Ectodermal cell (in vitro differentiated cells): ENCODE measurements at regions not wholly inside any gene's neighbourhood (a gene's known extent, or its start where the extent isn't known, plus 50 kb on each side); places are given as distances from the start of the nearest gene placed in this dataset.

Source experiments
- H3K27ac ChIP-seq: 2 replicates; pipeline ENCODE4 v1.7.0; 2013; ENCODE audit warnings: mild to moderate bottlenecking, low read depth, low read length; ENCODE audit not compliant: insufficient read depth, poor library complexity, severe bottlenecking
- H3K27me3 ChIP-seq: 2 replicates; pipeline ENCODE4 v1.7.0; 2013; ENCODE audit warnings: mild to moderate bottlenecking, low read length; ENCODE audit not compliant: insufficient read depth, control insufficient read depth, poor library complexity, severe bottlenecking
- H3K36me3 ChIP-seq: one replicate; pipeline ENCODE4 v1.7.0; 2013; ENCODE audit warnings: low read length; ENCODE audit not compliant: control insufficient read depth, insufficient read depth
- H3K4me1 ChIP-seq: one replicate; pipeline ENCODE4 v1.7.0; 2013; ENCODE audit warnings: low read length; ENCODE audit not compliant: control insufficient read depth, insufficient read depth
- H3K4me3 ChIP-seq: 2 replicates; pipeline ENCODE4 v1.7.0; 2013; ENCODE audit warnings: low read depth, low read length, control low read depth; ENCODE audit not compliant: insufficient read depth
- H3K9me3 ChIP-seq: 2 replicates; pipeline ENCODE4 v1.7.0; 2013; ENCODE audit warnings: mild to moderate bottlenecking, low read length, moderate library complexity; ENCODE audit not compliant: control insufficient read depth
- WGBS, 2 experiments: methylation state at CpG; one replicate each; pipeline ENCODE4 v1.1.7; 2013; ENCODE audit warnings: missing lambda C conversion rate in 2 of 2; 5-methylcytosine and 5-hydroxymethylcytosine counted together

DNA sequence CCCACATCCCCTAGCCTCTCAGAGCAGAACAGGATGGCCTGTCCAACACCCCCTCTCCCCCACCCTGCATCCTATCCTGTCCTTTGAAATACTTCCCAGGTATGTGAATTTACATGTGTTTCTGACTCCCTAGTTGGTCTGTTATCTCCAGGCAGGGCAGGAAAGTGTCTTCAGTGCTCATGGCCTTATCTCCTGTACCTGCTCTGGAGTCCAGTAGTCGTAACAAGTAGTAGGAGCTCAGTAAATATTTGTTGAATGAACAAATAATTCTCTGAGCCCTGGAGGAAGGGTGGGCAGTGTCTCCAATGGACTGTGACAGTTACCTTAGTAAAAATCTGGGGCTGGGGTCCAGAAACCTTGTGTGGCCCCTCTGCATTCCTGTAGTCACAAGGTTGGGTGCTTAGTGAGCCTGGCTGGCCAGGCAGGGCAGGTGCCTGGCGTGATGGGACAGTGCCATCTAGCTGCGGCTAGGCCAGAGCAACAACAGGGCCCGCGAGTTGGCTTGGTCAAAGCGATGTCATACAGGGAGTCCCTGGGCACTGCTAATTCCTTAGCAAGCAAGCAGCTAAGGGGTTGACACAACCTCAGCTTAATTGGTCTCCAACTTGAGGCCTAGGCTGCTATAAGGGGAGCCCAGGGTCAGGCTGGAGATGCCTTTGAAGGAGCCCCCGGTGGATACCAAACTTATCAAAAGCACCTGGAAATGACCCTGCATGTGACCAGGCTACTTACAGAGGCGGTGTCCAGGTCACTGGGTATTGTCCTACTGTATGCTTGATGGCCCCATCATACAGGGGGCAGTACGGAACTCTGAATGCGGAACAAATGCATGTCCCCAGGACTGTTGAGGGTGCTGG is 89.0 kb upstream of the PPM1J start:
- WGBS, 2 experiments, result 40% methylated on average over 10 of the region's 10 CpGs
- Histone ChIP-seq H3K36me3 (no peaks in the 10 kb centered on the region), H3K4me1 (peaks cover 6% of the 10 kb centered on the region), H3K4me3 (no peak overlapping the region), H3K27ac (no peak overlapping the region), H3K9me3 (no peaks in the 10 kb centered on the region), H3K27me3 (no peaks in the 10 kb centered on the region)

- no peaks in the 10 kb centered on the region for H3K9me3 ChIP-seq
- H3K27ac ChIP-seq, result no peak overlapping the region
- H3K27me3 ChIP-seq, result no peaks in the 10 kb centered on the region
- H3K4me1 ChIP-seq, result no peaks in the 10 kb centered on the region
- no peak overlapping the region for H3K4me3 ChIP-seq
- 89 to 97% methylated on average over 1 to 2 of the region's 2 CpGs for WGBS, 2 experiments
- no peaks in the 10 kb centered on the region for H3K36me3 ChIP-seq
These were observed 85.2 kb upstream of the PPM1J start for GRCh38 chr1:112800289-112800688.

- Histone ChIP-seq H3K27me3 (no peaks in the 10 kb centered on the region), H3K36me3 (no peaks in the 10 kb centered on the region), H3K27ac (no peak overlapping the region), H3K4me1 (no peaks in the 10 kb centered on the region), H3K9me3 (no peaks in the 10 kb centered on the region), H3K4me3 (no peak overlapping the region)
- 78 to 82% methylated on average over 3 of the region's 3 CpGs for WGBS, 2 experiments
These were observed 83.2 kb upstream of the PPM1J start for GRCh38 chr1:112798292-112798691.

DNA sequence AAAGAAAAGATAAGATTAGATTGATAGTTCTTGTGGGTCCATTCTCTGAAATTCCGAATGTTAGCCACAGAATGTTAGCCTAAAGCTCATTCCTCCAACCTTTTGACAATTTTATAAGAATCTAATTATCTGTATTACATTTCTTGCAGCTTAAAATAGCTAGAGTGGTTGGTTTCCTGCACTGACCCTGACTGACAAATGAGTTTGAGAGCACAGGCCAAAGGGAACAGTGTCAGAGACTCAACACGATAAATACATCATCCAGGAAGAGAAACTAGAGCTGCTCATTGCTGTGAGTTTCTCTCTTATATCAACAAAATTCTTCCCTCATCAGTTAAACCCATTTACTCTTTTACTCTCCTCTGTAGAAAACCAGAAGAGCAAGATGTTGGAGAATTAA is 82.1 kb upstream of the PPM1J start:
- WGBS, 2 experiments, result 89 to 95% methylated on average over 1 to 2 of the region's 2 CpGs
- Histone ChIP-seq H3K4me3 (no peak overlapping the region), H3K27ac (no peak overlapping the region), H3K9me3 (no peaks in the 10 kb centered on the region), H3K4me1 (no peaks in the 10 kb centered on the region), H3K27me3 (no peaks in the 10 kb centered on the region), H3K36me3 (no peaks in the 10 kb centered on the region)

DNA sequence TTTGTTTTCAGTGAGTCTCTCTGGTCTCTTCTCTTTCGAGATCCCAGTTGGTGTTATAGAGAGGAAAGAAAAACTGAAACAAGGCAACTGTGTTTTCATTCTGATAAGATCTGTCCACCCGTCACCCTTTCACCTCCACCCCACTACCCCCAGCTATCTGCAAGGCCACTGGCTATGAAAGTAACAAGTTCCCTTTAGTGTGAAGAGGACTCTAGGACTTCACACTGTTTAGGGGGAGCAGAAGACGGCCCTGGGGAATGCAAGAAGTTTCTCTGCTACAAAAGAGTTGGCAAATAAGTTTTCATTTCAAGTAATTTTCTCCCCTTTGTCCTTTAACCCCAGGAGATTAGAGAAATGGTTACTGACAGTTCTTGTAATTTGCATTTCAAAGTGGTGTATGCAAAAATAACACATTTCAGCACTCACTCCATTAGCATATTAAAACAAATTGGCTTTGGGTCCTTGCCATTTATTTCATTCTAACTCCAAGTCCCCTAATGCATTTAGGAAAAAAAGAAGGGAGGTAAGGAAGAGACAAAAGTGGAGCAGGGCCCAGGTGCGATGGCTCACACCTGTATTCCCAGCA is 79.6 kb upstream of the PPM1J start:
- WGBS, 2 experiments, result 38 to 48% methylated on average over 4 of the region's 4 CpGs
- H3K27ac ChIP-seq, result no peak overlapping the region
- H3K4me1 ChIP-seq, result no peaks in the 10 kb centered on the region
- H3K4me3 ChIP-seq, result no peak overlapping the region
- no peaks in the 10 kb centered on the region for H3K9me3 ChIP-seq
- H3K27me3 ChIP-seq, result no peaks in the 10 kb centered on the region
- H3K36me3 ChIP-seq, result no peaks in the 10 kb centered on the region

DNA sequence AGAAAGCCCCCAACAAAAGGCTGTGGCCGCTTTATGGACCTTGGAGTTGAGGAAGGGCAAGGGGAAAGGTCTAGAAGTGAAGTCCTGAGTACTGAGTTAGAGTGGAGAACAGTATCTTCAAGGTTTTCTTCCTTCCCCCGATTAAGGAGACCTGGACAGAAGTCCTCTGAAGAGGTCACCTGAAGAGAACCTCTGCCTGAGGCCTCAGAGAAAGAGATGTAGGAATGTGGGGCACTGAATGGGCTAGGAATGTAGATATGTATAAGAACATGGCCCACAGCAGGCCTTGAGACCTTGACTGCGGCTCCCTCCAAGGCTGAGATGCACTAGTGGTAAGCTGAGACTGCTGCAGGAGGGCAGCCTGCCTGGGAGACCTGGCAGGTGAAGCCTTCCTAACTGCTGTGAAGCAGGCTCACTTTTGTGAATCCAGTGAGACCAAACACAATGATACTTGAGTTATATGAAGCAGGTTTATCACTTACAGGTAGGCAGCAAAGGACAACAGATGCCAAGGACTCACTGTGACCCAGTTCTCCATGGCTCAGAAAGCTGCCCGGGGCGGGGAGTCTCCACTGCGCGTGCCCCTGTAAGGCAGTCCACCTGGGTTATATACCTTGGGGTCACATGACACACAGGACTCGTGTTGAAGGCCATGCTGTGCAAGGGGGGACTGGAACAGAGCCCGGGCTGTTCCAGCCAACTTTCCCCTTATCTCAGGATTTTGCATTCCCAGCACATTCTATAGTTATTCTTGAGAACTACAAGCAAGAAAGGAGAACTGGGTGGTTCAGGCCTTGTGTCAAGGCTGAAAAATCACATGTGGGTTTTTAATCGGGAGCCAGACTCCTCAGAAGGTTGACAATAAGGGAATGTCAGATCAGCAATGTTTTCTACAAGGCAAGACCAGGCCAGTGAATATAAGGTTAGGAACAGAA is 78.8 kb upstream of the PPM1J start:
- no peak overlapping the region for H3K4me3 ChIP-seq
- H3K4me1 ChIP-seq, result no peaks in the 10 kb centered on the region
- no peaks in the 10 kb centered on the region for H3K27me3 ChIP-seq
- no peak overlapping the region for H3K27ac ChIP-seq
- H3K9me3 ChIP-seq, result no peaks in the 10 kb centered on the region
- whole genome bisulfite sequencing, 2 experiments, result 78 to 86% methylated on average over 10 of the region's 10 CpGs
- H3K36me3 ChIP-seq, result no peaks in the 10 kb centered on the region

GRCh38 chr1:112791723-112792104 is 76.6 kb upstream of the PPM1J start:
- H3K4me1 ChIP-seq, result no peaks in the 10 kb centered on the region
- H3K27me3 ChIP-seq, result no peaks in the 10 kb centered on the region
- H3K27ac ChIP-seq, result no peak overlapping the region
- H3K9me3 ChIP-seq, result no peaks in the 10 kb centered on the region
- H3K4me3 ChIP-seq, result no peak overlapping the region
- WGBS, 2 experiments, result 93 to 97% methylated on average over 3 of the region's 3 CpGs
- H3K36me3 ChIP-seq, result no peaks in the 10 kb centered on the region

DNA sequence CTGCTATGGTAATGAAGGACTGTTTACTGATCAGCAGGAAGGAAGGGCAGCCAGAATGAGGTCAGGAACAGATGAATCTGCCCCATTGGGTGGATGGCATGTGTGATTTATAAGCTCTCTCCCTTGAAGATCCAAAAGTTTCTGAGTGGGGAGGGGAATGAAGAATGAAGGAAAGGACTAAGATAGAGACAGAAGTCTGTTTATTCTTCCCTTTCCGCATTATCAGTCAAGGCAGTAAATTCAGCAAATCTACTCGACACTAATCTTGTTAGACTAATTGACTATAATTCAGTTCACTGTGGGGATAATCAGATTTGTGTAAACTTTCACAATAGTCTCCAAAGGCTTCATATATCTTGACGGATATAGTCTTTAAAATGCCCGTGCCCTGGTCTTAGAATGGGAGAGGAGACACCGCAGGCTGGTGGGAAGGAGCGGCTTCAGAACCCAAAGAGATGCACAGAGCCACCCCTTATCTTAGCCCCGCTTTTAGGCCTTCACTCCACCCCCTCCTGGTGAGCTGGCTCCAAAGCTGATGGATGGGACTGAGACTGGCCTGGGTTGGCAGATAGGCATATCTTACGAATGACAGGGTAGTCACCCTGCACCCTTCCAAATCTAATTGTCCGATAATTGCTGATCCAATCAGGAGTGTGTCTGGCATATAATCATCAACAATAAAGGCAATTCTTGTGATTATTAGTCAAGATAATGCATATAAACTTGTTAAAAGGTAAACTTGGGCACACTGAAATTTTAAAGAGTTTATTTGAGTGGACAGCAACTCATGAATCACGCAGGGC is 76.0 kb upstream of the PPM1J start:
- no peaks in the 10 kb centered on the region for H3K9me3 ChIP-seq
- H3K4me1 ChIP-seq, result no peaks in the 10 kb centered on the region
- H3K27ac ChIP-seq, result no peak overlapping the region
- WGBS, 2 experiments, result 80 to 88% methylated on average over 9 to 10 of the region's 10 CpGs
- no peaks in the 10 kb centered on the region for H3K27me3 ChIP-seq
- no peak overlapping the region for H3K4me3 ChIP-seq
- no peaks in the 10 kb centered on the region for H3K36me3 ChIP-seq

- Histone ChIP-seq H3K9me3 (no peaks in the 10 kb centered on the region), H3K27me3 (no peaks in the 10 kb centered on the region), H3K4me3 (no peak overlapping the region), H3K36me3 (no peaks in the 10 kb centered on the region), H3K4me1 (no peaks in the 10 kb centered on the region), H3K27ac (no peak overlapping the region)
These were observed 73.4 kb upstream of the PPM1J start for GRCh38 chr1:112788561-112788960.
